GM23248 (cell line): ENCODE measurements at regions not wholly inside any gene's neighbourhood (a gene's known extent, or its start where the extent isn't known, plus 50 kb on each side); places are given as distances from the start of the nearest gene placed in this dataset.

Experiments used
- DNase-seq: peaks from one replicate; pipeline ENCODE4 v3.0.0-alpha.2; 2015
- H2AFZ ChIP-seq: fragments of 200-600 bp; sonication (generic); 2 replicates; pipeline ENCODE4 v1.6.1; 2016; ENCODE audit warnings: antibody characterized with exemption
- H3F3A ChIP-seq: fragments of 200-600 bp; sonication (generic); 2 replicates; pipeline ENCODE4 v1.6.1; 2016; ENCODE audit warnings: mild to moderate bottlenecking, antibody characterized with exemption, mixed run types; ENCODE audit not compliant: insufficient read depth
- H3K27ac ChIP-seq: fragments of 200-600 bp; sonication (generic); 2 replicates; pipeline ENCODE4 v1.5.1; 2016; ENCODE audit warnings: mild to moderate bottlenecking
- H3K27me3 ChIP-seq: fragments of 200-600 bp; sonication (generic); replicated peaks from 2 replicates; pipeline ENCODE4 v1.6.1; 2016; ENCODE audit warnings: mild to moderate bottlenecking; ENCODE audit not compliant: insufficient read depth
- H3K36me3 ChIP-seq: fragments of 200-600 bp; sonication (generic); 2 replicates; pipeline ENCODE4 v1.6.1; 2016; ENCODE audit warnings: low read depth, mild to moderate bottlenecking
- H3K4me1 ChIP-seq: fragments of 200-600 bp; sonication (generic); 2 replicates; pipeline ENCODE4 v1.6.1; 2016; ENCODE audit warnings: mild to moderate bottlenecking; ENCODE audit not compliant: insufficient read depth
- H3K4me2 ChIP-seq: fragments of 200-600 bp; sonication (generic); one replicate; pipeline ENCODE4 v1.6.1; 2016; ENCODE audit warnings: mild to moderate bottlenecking; ENCODE audit not compliant: unreplicated experiment
- H3K4me3 ChIP-seq: fragments of 200-600 bp; sonication (generic); 2 replicates; pipeline ENCODE4 v1.5.1; 2016; ENCODE audit warnings: mild to moderate bottlenecking
- H3K79me2 ChIP-seq: fragments of 200-600 bp; sonication (generic); 2 replicates; pipeline ENCODE4 v1.6.1; 2016; ENCODE audit warnings: mild to moderate bottlenecking; ENCODE audit not compliant: insufficient read depth
- H3K9ac ChIP-seq: fragments of 200-600 bp; sonication (generic); 2 replicates; pipeline ENCODE4 v1.6.1; 2016; ENCODE audit warnings: mild to moderate bottlenecking
- H3K9me2 ChIP-seq: fragments of 200-600 bp; sonication (generic); 2 replicates; pipeline ENCODE4 v1.6.1; 2016; ENCODE audit warnings: mixed run types, mild to moderate bottlenecking, moderate library complexity; ENCODE audit not compliant: insufficient read depth
- H3K9me3 ChIP-seq: fragments of 200-600 bp; sonication (generic); one replicate; pipeline ENCODE4 v1.6.1; 2017; ENCODE audit warnings: low read depth
- H4K20me1 ChIP-seq: fragments of 200-600 bp; sonication (generic); 2 replicates; pipeline ENCODE4 v1.6.0; 2016; ENCODE audit not compliant: insufficient read depth
- EZH2 ChIP-seq: fragments of 200-600 bp; sonication (generic); IDR thresholded peaks from 2 replicates; pipeline ENCODE4 v1.6.1; 2018; ENCODE audit warnings: antibody characterized with exemption, mild to moderate bottlenecking; ENCODE audit not compliant: insufficient read depth, poor library complexity, severe bottlenecking
- EZH2phosphoT487 ChIP-seq: fragments of 200-600 bp; sonication (generic); IDR thresholded peaks from 2 replicates; pipeline ENCODE4 v1.6.1; 2018; ENCODE audit warnings: antibody characterized with exemption, moderate library complexity, mild to moderate bottlenecking, low read depth; ENCODE audit not compliant: insufficient read depth
- WGBS, 2 experiments: methylation state at CpG; one replicate each; pipeline ENCODE4 v1.1.6; 2015 to 2017; ENCODE audit warnings: low lambda C conversion rate in 2 of 2, low coverage in 1 of 2; ENCODE audit errors: missing lambda C conversion rate in 2 of 2; 5-methylcytosine and 5-hydroxymethylcytosine counted together
- in situ Hi-C: fragments of 300-500 bp; cut with MboI; formaldehyde crosslinking; loops from 2 replicates; pipeline ENCODE4 v1.15.0; 2020

DNA sequence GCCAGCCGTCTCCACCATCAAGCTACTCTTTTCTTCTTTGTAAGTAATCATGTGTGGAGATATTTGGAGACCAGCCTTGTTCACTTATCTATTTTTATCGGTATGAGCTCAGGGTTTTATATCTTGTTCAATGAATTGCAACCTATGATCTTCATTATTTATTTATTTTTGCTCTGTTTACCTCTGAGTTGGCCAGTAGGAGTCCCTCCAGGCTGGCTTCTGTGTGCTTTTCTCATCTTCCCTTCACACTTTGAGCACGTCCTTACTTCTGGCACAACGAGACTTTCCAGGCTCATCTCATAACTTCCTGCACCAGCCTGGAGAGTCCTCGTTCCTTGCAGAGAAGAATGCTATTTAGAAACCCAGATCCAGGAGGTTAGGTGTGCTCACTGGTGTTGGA, 375.8 kb upstream of the PODXL start:
- Histone ChIP-seq H3K36me3 (no peaks in the 10 kb centered on the region), H3K27me3 (peaks cover 27% of the 10 kb centered on the region), H3K27ac (no peak overlapping the region), H3K9ac (no peak overlapping the region), H3K4me1 (no peaks in the 10 kb centered on the region), H3K4me3 (no peak overlapping the region), H3K9me3 (no peaks in the 10 kb centered on the region), H3K9me2 (no peaks in the 10 kb centered on the region), H3K4me2 (no peak overlapping the region), H4K20me1 (no peaks in the 10 kb centered on the region), H2AFZ (no peak overlapping the region), H3F3A (no peaks in the 10 kb centered on the region), H3K79me2 (no peaks in the 10 kb centered on the region)
- DNase-seq: no peak
- WGBS, 2 experiments: 25 to 30% methylated on average over 5 of the region's 5 CpGs
- in situ Hi-C loops: no loop called here
- TF ChIP-seq EZH2 (no peak), EZH2phosphoT487 (no peak)

DNA sequence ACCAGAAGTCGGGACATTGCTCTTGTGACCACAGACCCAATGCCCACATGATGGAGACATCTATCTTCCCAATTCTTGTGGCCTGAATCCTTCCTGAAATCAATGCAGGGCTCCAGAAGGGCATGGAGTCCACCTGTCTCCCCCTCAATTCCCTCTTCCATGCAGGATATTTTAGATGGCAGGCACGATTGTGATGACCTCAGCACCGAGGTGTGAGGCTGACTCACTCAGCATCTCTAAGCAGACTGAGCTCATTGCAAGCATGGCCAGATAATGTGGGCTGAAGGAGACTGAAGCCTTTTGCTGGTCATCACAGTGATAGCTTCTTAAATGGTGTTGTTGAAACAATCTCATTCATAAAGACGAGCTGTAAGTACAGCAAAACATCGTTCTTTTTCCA, 374.9 kb upstream of the PODXL start:
- no peak overlapping the region for H3K27ac ChIP-seq
- no peak overlapping the region for H3K9ac ChIP-seq
- H3K36me3 ChIP-seq: no peaks in the 10 kb centered on the region
- H3K27me3 ChIP-seq: peaks cover 28% of the 10 kb centered on the region
- peak; percentile 47 for DNase-seq
- 13 to 16% methylated on average over 5 of the region's 5 CpGs for WGBS, 2 experiments
- no peaks in the 10 kb centered on the region for H3K9me2 ChIP-seq
- H3K4me2 ChIP-seq: no peak overlapping the region
- in situ Hi-C loops: no loop called here
- no peaks in the 10 kb centered on the region for H3K9me3 ChIP-seq
- no peak overlapping the region for H3K4me3 ChIP-seq
- no peaks in the 10 kb centered on the region for H3F3A ChIP-seq
- H3K4me1 ChIP-seq: no peaks in the 10 kb centered on the region
- no peak for TF ChIP-seq EZH2
- no peak for TF ChIP-seq EZH2phosphoT487
- H3K79me2 ChIP-seq: no peaks in the 10 kb centered on the region
- no peak overlapping the region for H2AFZ ChIP-seq
- H4K20me1 ChIP-seq: no peaks in the 10 kb centered on the region

DNA sequence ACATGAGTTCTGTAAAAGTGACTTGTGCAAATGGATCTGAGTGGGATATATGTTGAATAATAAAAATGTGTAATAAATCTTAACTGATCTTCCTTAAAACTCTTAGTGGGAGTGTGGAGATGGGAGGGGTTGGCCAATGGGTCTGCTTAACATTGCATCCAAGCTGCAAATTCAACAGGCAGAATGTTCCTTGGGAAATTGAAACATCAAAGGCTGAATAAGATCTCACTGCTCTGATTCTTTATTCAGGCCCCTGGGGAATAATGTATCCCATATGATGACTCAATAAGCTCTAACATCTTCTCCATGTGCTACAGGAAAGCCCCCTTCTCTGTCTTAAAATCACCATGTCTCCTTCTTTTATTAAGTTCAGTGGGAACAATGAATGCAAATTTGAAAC, 373.2 kb upstream of the PODXL start:
- no peaks in the 10 kb centered on the region for H3F3A ChIP-seq
- H3K4me3 ChIP-seq: no peak overlapping the region
- TF ChIP-seq EZH2phosphoT487: no peak
- no peak for TF ChIP-seq EZH2
- no peak overlapping the region for H3K4me2 ChIP-seq
- no peak overlapping the region for H3K27ac ChIP-seq
- no peak for DNase-seq
- in situ Hi-C loops: no loop called here
- H3K9me2 ChIP-seq: no peaks in the 10 kb centered on the region
- peaks cover 23% of the 10 kb centered on the region for H3K27me3 ChIP-seq
- no peaks in the 10 kb centered on the region for H3K79me2 ChIP-seq
- no peaks in the 10 kb centered on the region for H3K36me3 ChIP-seq
- H2AFZ ChIP-seq: no peak overlapping the region
- H3K9ac ChIP-seq: no peak overlapping the region
- H4K20me1 ChIP-seq: no peaks in the 10 kb centered on the region
- H3K4me1 ChIP-seq: no peaks in the 10 kb centered on the region
- no peaks in the 10 kb centered on the region for H3K9me3 ChIP-seq

DNA sequence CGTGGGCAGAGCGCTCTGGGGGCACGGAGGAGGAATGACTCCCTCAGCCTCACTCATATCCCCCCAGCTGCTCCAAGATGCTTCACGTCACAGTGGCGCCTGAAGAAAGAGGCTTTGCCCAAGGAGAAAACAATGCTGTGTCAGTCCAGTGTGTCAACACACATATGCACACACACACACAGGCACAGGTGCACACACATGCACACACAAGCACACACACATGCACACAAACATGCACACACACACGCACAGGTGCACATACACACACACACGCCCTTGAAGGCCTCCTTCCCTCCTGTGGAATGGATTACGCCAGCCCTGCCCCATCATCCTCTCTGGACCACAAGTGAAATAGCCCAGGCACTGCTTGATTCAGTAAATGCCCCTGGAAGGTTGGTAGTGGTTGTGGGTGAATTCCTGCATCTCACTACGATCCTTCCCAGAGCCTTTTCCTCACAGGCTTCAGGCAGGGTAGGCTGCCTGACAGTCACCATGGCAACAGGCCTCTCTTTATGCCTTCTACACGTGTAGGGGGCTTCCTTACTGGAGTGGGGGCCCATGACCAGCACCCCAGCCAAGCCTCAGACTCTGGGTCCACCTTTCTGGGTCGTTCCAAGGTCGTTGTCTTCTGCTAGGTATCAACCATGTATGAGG, 371.5 kb upstream of the PODXL start:
- TF ChIP-seq EZH2phosphoT487: no peak
- Histone ChIP-seq H3K4me3 (no peak overlapping the region), H3K79me2 (no peaks in the 10 kb centered on the region), H4K20me1 (no peaks in the 10 kb centered on the region), H3K4me1 (no peaks in the 10 kb centered on the region), H3K9me2 (no peaks in the 10 kb centered on the region), H3K9me3 (no peaks in the 10 kb centered on the region), H3K9ac (no peak overlapping the region), H3K4me2 (no peak overlapping the region), H3K36me3 (no peaks in the 10 kb centered on the region), H3K27me3 (peaks cover 21% of the 10 kb centered on the region), H2AFZ (no peak overlapping the region), H3K27ac (no peak overlapping the region), H3F3A (no peaks in the 10 kb centered on the region)
- 37 to 40% methylated on average over 12 of the region's 12 CpGs for WGBS, 2 experiments
- in situ Hi-C loops: no loop called here
- DNase-seq: no peak

DNA sequence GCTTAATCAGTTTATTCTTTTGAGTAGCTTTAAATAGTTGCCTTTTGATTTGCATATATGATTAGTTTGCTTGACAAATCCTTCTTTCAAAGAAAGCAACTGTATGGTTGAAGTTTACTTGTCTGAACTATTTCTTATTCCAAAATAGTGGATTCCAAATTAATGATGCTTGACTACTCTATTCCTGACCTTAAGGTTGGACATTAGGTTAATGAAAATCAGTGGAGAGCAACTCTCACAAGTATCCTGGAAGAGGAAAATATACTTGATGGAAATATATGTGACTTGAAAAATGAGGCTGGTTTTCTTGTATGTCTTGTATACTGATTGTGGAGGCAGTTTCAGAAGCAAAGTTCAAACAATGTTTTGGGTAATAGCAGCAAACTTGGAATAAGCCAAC, 369.2 kb upstream of the PODXL start:
- DNase-seq: no peak
- TF ChIP-seq EZH2phosphoT487 (no peak), EZH2 (no peak)
- H3F3A ChIP-seq: no peaks in the 10 kb centered on the region
- H3K36me3 ChIP-seq: no peaks in the 10 kb centered on the region
- H3K9ac ChIP-seq: no peak overlapping the region
- H4K20me1 ChIP-seq: no peaks in the 10 kb centered on the region
- no peak overlapping the region for H2AFZ ChIP-seq
- in situ Hi-C loops: no loop called here
- H3K4me2 ChIP-seq: no peak overlapping the region
- H3K79me2 ChIP-seq: no peaks in the 10 kb centered on the region
- H3K4me3 ChIP-seq: no peak overlapping the region
- peaks cover 24% of the 10 kb centered on the region for H3K27me3 ChIP-seq
- H3K27ac ChIP-seq: no peak overlapping the region
- H3K4me1 ChIP-seq: no peaks in the 10 kb centered on the region
- H3K9me3 ChIP-seq: no peaks in the 10 kb centered on the region
- no peaks in the 10 kb centered on the region for H3K9me2 ChIP-seq
